22Rv1 (cell line): ENCODE measurements at regions not wholly inside any gene's neighbourhood (a gene's known extent, or its start where the extent isn't known, plus 50 kb on each side); places are given as distances from the start of the nearest gene placed in this dataset.

Source experiments
- CTCF ChIP-seq: fragments of 450-650 bp; IDR thresholded peaks from 2 replicates; pipeline ENCODE4 v1.5.1; 2017; ENCODE audit warnings: mild to moderate bottlenecking
- ZFX ChIP-seq: fragments of 450-650 bp; IDR thresholded peaks from 2 replicates; pipeline ENCODE4 v1.6.1; 2017; ENCODE audit warnings: antibody characterized with exemption, borderline replicate concordance

GRCh38 chr11:135036488-135037297, 624.7 kb upstream of the B3GAT1 start:
- TF ChIP-seq CTCF (no peak), ZFX (no peak)
